ENCODE measurements at regions not wholly inside any gene's neighbourhood (a gene's known extent, or its start where the extent isn't known, plus 50 kb on each side); places are given as distances from the start of the nearest gene placed in this dataset.

- 88% methylated on average over 2 of the region's 2 CpGs for WGBS
- H3K27me3 ChIP-seq (ENCODE audit: control insufficient read depth in 2 of 2, insufficient read depth in 1 of 2, low read length in 1 of 2) = no peaks in the 10 kb centered on the region
- no peak overlapping the region for H3K27ac ChIP-seq (ENCODE audit: low read depth in 1 of 2, low read length in 1 of 2)
- H3K9me3 ChIP-seq (ENCODE audit: control insufficient read depth in 2 of 2, insufficient read depth in 1 of 2, low read length in 1 of 2) = peaks cover 1 to 4% of the 10 kb centered on the region in 2 donors
- DNase-seq (ENCODE audit: low read depth in 6 of 9, low spot score in 9 of 9) = no peak
- no peaks in the 10 kb centered on the region for H3K4me1 ChIP-seq (ENCODE audit: control insufficient read depth in 2 of 2, insufficient read depth in 2 of 2, low read length in 2 of 2)
- no peaks in the 10 kb centered on the region for H3K36me3 ChIP-seq (ENCODE audit: control insufficient read depth in 2 of 2, insufficient read depth in 2 of 2, low read length in 1 of 2)
- no peak overlapping the region for H3K4me3 ChIP-seq (ENCODE audit: low read length in 2 of 2)
These were observed 704.2 kb upstream of the TMEM132C start for GRCh38 chr12:127562816-127563215.

- 95% methylated on average over 4 of the region's 4 CpGs for WGBS
- no peaks in the 10 kb centered on the region for H3K27me3 ChIP-seq (ENCODE audit: control insufficient read depth in 2 of 2, insufficient read depth in 1 of 2, low read length in 1 of 2)
- H3K4me1 ChIP-seq (ENCODE audit: control insufficient read depth in 2 of 2, insufficient read depth in 2 of 2, low read length in 2 of 2) = no peaks in the 10 kb centered on the region
- peaks cover 1 to 4% of the 10 kb centered on the region in 2 donors for H3K9me3 ChIP-seq (ENCODE audit: control insufficient read depth in 2 of 2, insufficient read depth in 1 of 2, low read length in 1 of 2)
- no peaks in the 10 kb centered on the region for H3K36me3 ChIP-seq (ENCODE audit: control insufficient read depth in 2 of 2, insufficient read depth in 2 of 2, low read length in 1 of 2)
- no peak overlapping the region for H3K27ac ChIP-seq (ENCODE audit: low read depth in 1 of 2, low read length in 1 of 2)
- H3K4me3 ChIP-seq (ENCODE audit: low read length in 2 of 2) = no peak overlapping the region
- no peak for DNase-seq (ENCODE audit: low read depth in 6 of 9, low spot score in 9 of 9)
These were observed 701.7 kb upstream of the TMEM132C start for GRCh38 chr12:127565241-127565640.

GRCh38 chr12:127567531-127567930, 699.4 kb upstream of the TMEM132C start:
- DNase-seq (ENCODE audit: low read depth in 6 of 9, low spot score in 9 of 9) = no peak
- 73% methylated on average over 2 of the region's 2 CpGs for WGBS
- H3K36me3 ChIP-seq (ENCODE audit: control insufficient read depth in 2 of 2, insufficient read depth in 2 of 2, low read length in 1 of 2) = no peaks in the 10 kb centered on the region
- H3K4me1 ChIP-seq (ENCODE audit: control insufficient read depth in 2 of 2, insufficient read depth in 2 of 2, low read length in 2 of 2) = no peaks in the 10 kb centered on the region
- no peaks in the 10 kb centered on the region for H3K27me3 ChIP-seq (ENCODE audit: control insufficient read depth in 2 of 2, insufficient read depth in 1 of 2, low read length in 1 of 2)
- no peak overlapping the region for H3K27ac ChIP-seq (ENCODE audit: low read depth in 1 of 2, low read length in 1 of 2)
- H3K9me3 ChIP-seq (ENCODE audit: control insufficient read depth in 2 of 2, insufficient read depth in 1 of 2, low read length in 1 of 2) = peaks cover 1 to 4% of the 10 kb centered on the region in 2 donors
- H3K4me3 ChIP-seq (ENCODE audit: low read length in 2 of 2) = no peak overlapping the region

- Histone ChIP-seq H3K36me3 (ENCODE audit: control insufficient read depth in 2 of 2, insufficient read depth in 2 of 2, low read length in 1 of 2) (no peaks in the 10 kb centered on the region), H3K27ac (ENCODE audit: low read depth in 1 of 2, low read length in 1 of 2) (no peak overlapping the region), H3K4me1 (ENCODE audit: control insufficient read depth in 2 of 2, insufficient read depth in 2 of 2, low read length in 2 of 2) (no peaks in the 10 kb centered on the region), H3K9me3 (ENCODE audit: control insufficient read depth in 2 of 2, insufficient read depth in 1 of 2, low read length in 1 of 2) (no peaks in the 10 kb centered on the region), H3K27me3 (ENCODE audit: control insufficient read depth in 2 of 2, insufficient read depth in 1 of 2, low read length in 1 of 2) (no peaks in the 10 kb centered on the region), H3K4me3 (ENCODE audit: low read length in 2 of 2) (no peak overlapping the region)
- DNase-seq (ENCODE audit: low read depth in 6 of 9, low spot score in 9 of 9) = no peak
These were observed 696.6 kb upstream of the TMEM132C start for GRCh38 chr12:127570387-127570786.

GRCh38 chr12:127570793-127571360, 696.1 kb upstream of the TMEM132C start:
- Histone ChIP-seq H3K36me3 (ENCODE audit: control insufficient read depth in 2 of 2, insufficient read depth in 2 of 2, low read length in 1 of 2) (no peaks in the 10 kb centered on the region), H3K4me1 (ENCODE audit: control insufficient read depth in 2 of 2, insufficient read depth in 2 of 2, low read length in 2 of 2) (no peaks in the 10 kb centered on the region), H3K27me3 (ENCODE audit: control insufficient read depth in 2 of 2, insufficient read depth in 1 of 2, low read length in 1 of 2) (no peaks in the 10 kb centered on the region), H3K4me3 (ENCODE audit: low read length in 2 of 2) (no peak overlapping the region), H3K27ac (ENCODE audit: low read depth in 1 of 2, low read length in 1 of 2) (no peak overlapping the region), H3K9me3 (ENCODE audit: control insufficient read depth in 2 of 2, insufficient read depth in 1 of 2, low read length in 1 of 2) (no peaks in the 10 kb centered on the region)
- 83% methylated on average over 10 of the region's 10 CpGs for WGBS
- no peak for DNase-seq (ENCODE audit: low read depth in 6 of 9, low spot score in 9 of 9)

GRCh38 chr12:127571578-127571977, 695.4 kb upstream of the TMEM132C start:
- H3K9me3 ChIP-seq (ENCODE audit: control insufficient read depth in 2 of 2, insufficient read depth in 1 of 2, low read length in 1 of 2) = no peaks in the 10 kb centered on the region
- H3K4me3 ChIP-seq (ENCODE audit: low read length in 2 of 2) = no peak overlapping the region
- no peaks in the 10 kb centered on the region for H3K36me3 ChIP-seq (ENCODE audit: control insufficient read depth in 2 of 2, insufficient read depth in 2 of 2, low read length in 1 of 2)
- H3K27me3 ChIP-seq (ENCODE audit: control insufficient read depth in 2 of 2, insufficient read depth in 1 of 2, low read length in 1 of 2) = no peaks in the 10 kb centered on the region
- WGBS = 86% methylated on average over 3 of the region's 3 CpGs
- no peaks in the 10 kb centered on the region for H3K4me1 ChIP-seq (ENCODE audit: control insufficient read depth in 2 of 2, insufficient read depth in 2 of 2, low read length in 2 of 2)
- no peak for DNase-seq (ENCODE audit: low read depth in 6 of 9, low spot score in 9 of 9)
- H3K27ac ChIP-seq (ENCODE audit: low read depth in 1 of 2, low read length in 1 of 2) = no peak overlapping the region

- H3K27ac ChIP-seq (ENCODE audit: low read depth in 1 of 2, low read length in 1 of 2) = no peak overlapping the region
- WGBS = 96% methylated on average over 1 of the region's 1 CpG
- no peaks in the 10 kb centered on the region for H3K27me3 ChIP-seq (ENCODE audit: control insufficient read depth in 2 of 2, insufficient read depth in 1 of 2, low read length in 1 of 2)
- no peaks in the 10 kb centered on the region for H3K4me1 ChIP-seq (ENCODE audit: control insufficient read depth in 2 of 2, insufficient read depth in 2 of 2, low read length in 2 of 2)
- H3K9me3 ChIP-seq (ENCODE audit: control insufficient read depth in 2 of 2, insufficient read depth in 1 of 2, low read length in 1 of 2) = no peaks in the 10 kb centered on the region
- DNase-seq (ENCODE audit: low read depth in 6 of 9, low spot score in 9 of 9) = no peak
- no peak overlapping the region for H3K4me3 ChIP-seq (ENCODE audit: low read length in 2 of 2)
- no peaks in the 10 kb centered on the region for H3K36me3 ChIP-seq (ENCODE audit: control insufficient read depth in 2 of 2, insufficient read depth in 2 of 2, low read length in 1 of 2)
These were observed 687.5 kb upstream of the TMEM132C start for GRCh38 chr12:127579446-127579845.

- H3K27me3 ChIP-seq (ENCODE audit: control insufficient read depth in 2 of 2, insufficient read depth in 1 of 2, low read length in 1 of 2) = no peaks in the 10 kb centered on the region
- no peak for DNase-seq (ENCODE audit: low read depth in 6 of 9, low spot score in 9 of 9)
- H3K9me3 ChIP-seq (ENCODE audit: control insufficient read depth in 2 of 2, insufficient read depth in 1 of 2, low read length in 1 of 2) = no peaks in the 10 kb centered on the region
- WGBS = 75% methylated on average over 6 of the region's 6 CpGs
- no peaks in the 10 kb centered on the region for H3K4me1 ChIP-seq (ENCODE audit: control insufficient read depth in 2 of 2, insufficient read depth in 2 of 2, low read length in 2 of 2)
- no peak overlapping the region for H3K27ac ChIP-seq (ENCODE audit: low read depth in 1 of 2, low read length in 1 of 2)
- no peaks in the 10 kb centered on the region for H3K36me3 ChIP-seq (ENCODE audit: control insufficient read depth in 2 of 2, insufficient read depth in 2 of 2, low read length in 1 of 2)
- no peak overlapping the region for H3K4me3 ChIP-seq (ENCODE audit: low read length in 2 of 2)
These were observed 684.9 kb upstream of the TMEM132C start for GRCh38 chr12:127582074-127582473.

GRCh38 chr12:127583041-127583440, 683.9 kb upstream of the TMEM132C start:
- Histone ChIP-seq H3K36me3 (ENCODE audit: control insufficient read depth in 2 of 2, insufficient read depth in 2 of 2, low read length in 1 of 2) (no peaks in the 10 kb centered on the region), H3K9me3 (ENCODE audit: control insufficient read depth in 2 of 2, insufficient read depth in 1 of 2, low read length in 1 of 2) (no peaks in the 10 kb centered on the region), H3K4me3 (ENCODE audit: low read length in 2 of 2) (no peak overlapping the region), H3K4me1 (ENCODE audit: control insufficient read depth in 2 of 2, insufficient read depth in 2 of 2, low read length in 2 of 2) (no peaks in the 10 kb centered on the region), H3K27ac (ENCODE audit: low read depth in 1 of 2, low read length in 1 of 2) (no peak overlapping the region), H3K27me3 (ENCODE audit: control insufficient read depth in 2 of 2, insufficient read depth in 1 of 2, low read length in 1 of 2) (no peaks in the 10 kb centered on the region)
- no peak for DNase-seq (ENCODE audit: low read depth in 6 of 9, low spot score in 9 of 9)
- 94% methylated on average over 4 of the region's 4 CpGs for WGBS

- no peak for DNase-seq (ENCODE audit: low read depth in 6 of 9, low spot score in 9 of 9)
- H3K9me3 ChIP-seq (ENCODE audit: control insufficient read depth in 2 of 2, insufficient read depth in 1 of 2, low read length in 1 of 2) = no peaks in the 10 kb centered on the region
- no peak overlapping the region for H3K4me3 ChIP-seq (ENCODE audit: low read length in 2 of 2)
- H3K36me3 ChIP-seq (ENCODE audit: control insufficient read depth in 2 of 2, insufficient read depth in 2 of 2, low read length in 1 of 2) = no peaks in the 10 kb centered on the region
- H3K4me1 ChIP-seq (ENCODE audit: control insufficient read depth in 2 of 2, insufficient read depth in 2 of 2, low read length in 2 of 2) = no peaks in the 10 kb centered on the region
- WGBS = 85% methylated on average over 7 of the region's 7 CpGs
- H3K27ac ChIP-seq (ENCODE audit: low read depth in 1 of 2, low read length in 1 of 2) = no peak overlapping the region
- no peaks in the 10 kb centered on the region for H3K27me3 ChIP-seq (ENCODE audit: control insufficient read depth in 2 of 2, insufficient read depth in 1 of 2, low read length in 1 of 2)
These were observed 678.7 kb upstream of the TMEM132C start for GRCh38 chr12:127588249-127588648.
